ENCODE measurements at regions not wholly inside any gene's neighbourhood (a gene's known extent, or its start where the extent isn't known, plus 50 kb on each side); places are given as distances from the start of the nearest gene placed in this dataset.

GRCh38 chr5:66284588-66285342 lies 140.7 kb downstream of the SREK1 start (continued):
- TF ChIP-seq CTCF (IDR thresholded peaks at IDR 0.05; ENCODE audit: control extremely low read depth in 1 of 3, insufficient read depth in 1 of 3, low read depth in 1 of 3, low read length in 3 of 3) (no peak), KDM4A (IDR thresholded peaks at IDR 0.05; ENCODE audit: low read depth, low read length, severe bottlenecking) (no peak), POLR2AphosphoS5 (IDR thresholded peaks at IDR 0.05; ENCODE audit: low read depth, low read length) (no peak), BRCA1 (IDR thresholded peaks at IDR 0.05; ENCODE audit: low read depth, low read length) (no peak), CREB1 (IDR thresholded peaks at IDR 0.05) (no peak), CHD7 (IDR thresholded peaks at IDR 0.05; ENCODE audit: insufficient replicate concordance, low read length) (no peak), EZH2 (IDR thresholded peaks at IDR 0.05; ENCODE audit: low read depth, low read length, severe bottlenecking) (no peak)
